Right lobe of liver (tissue), 6 donors: ENCODE measurements at regions not wholly inside any gene's neighbourhood (a gene's known extent, or its start where the extent isn't known, plus 50 kb on each side); places are given as distances from the start of the nearest gene placed in this dataset.
A peak's percentile ranks its signal among the peaks of the same experiment; 100 is the strongest.

Experiments
- ATAC-seq, 4 donors: fragments of 200-7000 bp; cut with Tn5 transposase; one replicate each; pipeline ENCODE4 v1.9.1; 2020; ENCODE audit warnings: mild to moderate bottlenecking in 4 of 4, moderate library complexity in 4 of 4
- DNase-seq, 3 donors: peaks; one replicate each; pipeline ENCODE4 v3.0.0-alpha.2; 2020
- H3K27ac ChIP-seq, 3 donors: fragments of 200-600 bp; one replicate each; pipeline ENCODE4 v1.8.0; 2022
- H3K27me3 ChIP-seq, 2 donors: fragments of 200-600 bp; one replicate each; pipeline ENCODE4 v1.8.0; 2022
- H3K36me3 ChIP-seq, 4 donors: fragments of 200-600 bp; sonication (generic) in 1 of 4; one replicate each; pipeline versions ENCODE4 v1.5.1 to v1.8.0; 2017 to 2022; ENCODE audit warnings: control low read depth in 1 of 4
- H3K4me1 ChIP-seq, 4 donors: fragments of 200-600 bp; sonication (generic) in 1 of 4; one replicate each; pipeline versions ENCODE4 v1.5.1 to v1.8.0; 2017 to 2022; ENCODE audit warnings: control low read depth in 1 of 4
- H3K4me3 ChIP-seq, 3 donors: fragments of 200-600 bp; one replicate each; pipeline ENCODE4 v1.8.0; 2022
- H3K9me3 ChIP-seq, 4 donors: fragments of 200-600 bp; sonication (generic) in 1 of 4; one replicate each; pipeline versions ENCODE4 v1.5.1 to v1.8.0; 2017 to 2022; ENCODE audit warnings: control low read depth in 1 of 4
- CTCF ChIP-seq, 4 donors: fragments of 200-600 bp in 3 of 4; fragments of 450-650 bp in 1 of 4; IDR thresholded peaks; one replicate each; pipeline versions ENCODE4 v1.5.1 to v1.8.0; 2016 to 2022; ENCODE audit warnings: antibody characterized with exemption in 4 of 4, mild to moderate bottlenecking in 2 of 4
- POLR2A ChIP-seq: fragments of 450-650 bp; IDR thresholded peaks from one replicate; pipeline ENCODE4 v1.6.1; 2017; ENCODE audit warnings: antibody characterized with exemption, mild to moderate bottlenecking
- WGBS: methylation state at CpG from one replicate; pipeline ENCODE4 v1.1.6; 2018; ENCODE audit warnings: low coverage, low lambda C conversion rate; ENCODE audit not compliant: insufficient coverage; ENCODE audit errors: missing lambda C conversion rate; 5-methylcytosine and 5-hydroxymethylcytosine counted together
- intact Hi-C, 2 donors: fragments of 100-400 bp; cut with DNase I; formaldehyde crosslinking; loops; one replicate each; pipeline versions ENCODE4 v1.11.2 to v1.14.1; 2022
- donor health status: DM: no; HTN: yes; CAD: no.
- donor health status: DM: no; HTN: no; CAD: no.
- donor health status: DM: no; HTN: no; CAD: no.
- donor health status: DM: no; HTN: yes; CAD: no.
- donor health status: DM: no; HTN: yes; CAD: no.

- Histone ChIP-seq H3K4me3 (no peak overlapping the region), H3K4me1 (no peaks in the 10 kb centered on the region), H3K36me3 (no peaks in the 10 kb centered on the region), H3K27ac (peak overlapping the region; percentile 13 to 46 (median 33)), H3K9me3 (no peaks in the 10 kb centered on the region), H3K27me3 (no peaks in the 10 kb centered on the region)
- DNase-seq, result no peak
- TF ChIP-seq CTCF (IDR thresholded peaks at IDR 0.05) (no peak), POLR2A (no peak)
- intact Hi-C loops, result no loop called here
- WGBS, result 26% methylated on average over 2 of the region's 2 CpGs
- ATAC-seq, result peak; percentile 51 to 70 (median 63)
Observed at GRCh38 chr5:40405230-40405629, 274.5 kb upstream of the PTGER4 start.

- no peaks in the 10 kb centered on the region for H3K4me1 ChIP-seq
- ATAC-seq, result peak in 3 of 4 donors; percentile 15 to 36 (median 28)
- no peak for TF ChIP-seq POLR2A
- no peak for TF ChIP-seq CTCF (IDR thresholded peaks at IDR 0.05)
- no peaks in the 10 kb centered on the region for H3K36me3 ChIP-seq
- H3K27ac ChIP-seq, result peak overlapping the region in 1 of 3 donors; percentile 2
- intact Hi-C loops, result no loop called here
- H3K27me3 ChIP-seq, result no peaks in the 10 kb centered on the region
- no peak overlapping the region for H3K4me3 ChIP-seq
- DNase-seq, result no peak
- H3K9me3 ChIP-seq, result no peaks in the 10 kb centered on the region
Observed at GRCh38 chr5:40404613-40405012, 275.1 kb upstream of the PTGER4 start.

GRCh38 chr5:40402007-40402364 is 277.7 kb upstream of the PTGER4 start:
- Histone ChIP-seq H3K4me3 (no peak overlapping the region), H3K9me3 (no peaks in the 10 kb centered on the region), H3K4me1 (no peaks in the 10 kb centered on the region), H3K27me3 (no peaks in the 10 kb centered on the region), H3K27ac (no peak overlapping the region), H3K36me3 (no peaks in the 10 kb centered on the region)
- intact Hi-C loops, result no loop called here
- ATAC-seq, result peak in 1 of 4 donors; percentile 43
- TF ChIP-seq POLR2A (no peak), CTCF (IDR thresholded peaks at IDR 0.05) (no peak)
- DNase-seq, result no peak
- WGBS, result 25% methylated on average over 1 of the region's 1 CpG

- Histone ChIP-seq H3K4me1 (no peaks in the 10 kb centered on the region), H3K9me3 (no peaks in the 10 kb centered on the region), H3K36me3 (no peaks in the 10 kb centered on the region), H3K27ac (no peak overlapping the region), H3K27me3 (no peaks in the 10 kb centered on the region), H3K4me3 (no peak overlapping the region)
- 51% methylated on average over 4 of the region's 4 CpGs for WGBS
- intact Hi-C loops, result no loop called here
- peak in 1 of 4 donors; percentile 55 for ATAC-seq
- DNase-seq, result no peak
- no peak for TF ChIP-seq POLR2A
- no peak for TF ChIP-seq CTCF (IDR thresholded peaks at IDR 0.05)
Observed at GRCh38 chr5:40401284-40402006, 278.3 kb upstream of the PTGER4 start.

GRCh38 chr5:40400245-40400644 is 279.5 kb upstream of the PTGER4 start:
- ATAC-seq, result no peak
- Histone ChIP-seq H3K27ac (no peak overlapping the region), H3K36me3 (no peaks in the 10 kb centered on the region), H3K4me3 (no peak overlapping the region), H3K9me3 (no peaks in the 10 kb centered on the region), H3K4me1 (no peaks in the 10 kb centered on the region), H3K27me3 (no peaks in the 10 kb centered on the region)
- no peak for DNase-seq
- WGBS, result 67% methylated on average over 1 of the region's 1 CpG
- TF ChIP-seq POLR2A, result no peak
- TF ChIP-seq CTCF (IDR thresholded peaks at IDR 0.05), result no peak
- intact Hi-C loops, result no loop called here
